ENCODE measurements at regions not wholly inside any gene's neighbourhood (a gene's known extent, or its start where the extent isn't known, plus 50 kb on each side); places are given as distances from the start of the nearest gene placed in this dataset.

DNA sequence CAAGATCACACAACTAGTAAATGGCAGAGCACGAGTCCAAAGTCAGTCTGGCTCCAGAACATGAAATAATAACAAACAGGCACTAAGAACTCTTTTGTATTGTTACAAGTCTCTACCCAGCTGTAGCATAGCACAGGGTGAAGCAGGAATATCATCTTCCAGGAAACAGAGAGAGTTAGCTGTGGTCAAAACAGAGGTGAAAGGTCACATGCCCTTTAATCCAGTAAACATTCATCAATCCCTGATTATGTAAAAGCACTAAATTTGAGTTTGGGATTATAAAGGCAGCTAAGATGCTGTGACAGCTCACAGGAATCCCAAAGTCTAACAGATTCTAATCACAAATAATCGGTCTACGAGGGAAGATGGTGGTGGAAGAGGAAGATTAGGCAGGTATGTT lies 133.0 kb upstream of the ASTN2 start:
- no peak for DNase-seq (ENCODE audit: low read depth in 3 of 3)

DNA sequence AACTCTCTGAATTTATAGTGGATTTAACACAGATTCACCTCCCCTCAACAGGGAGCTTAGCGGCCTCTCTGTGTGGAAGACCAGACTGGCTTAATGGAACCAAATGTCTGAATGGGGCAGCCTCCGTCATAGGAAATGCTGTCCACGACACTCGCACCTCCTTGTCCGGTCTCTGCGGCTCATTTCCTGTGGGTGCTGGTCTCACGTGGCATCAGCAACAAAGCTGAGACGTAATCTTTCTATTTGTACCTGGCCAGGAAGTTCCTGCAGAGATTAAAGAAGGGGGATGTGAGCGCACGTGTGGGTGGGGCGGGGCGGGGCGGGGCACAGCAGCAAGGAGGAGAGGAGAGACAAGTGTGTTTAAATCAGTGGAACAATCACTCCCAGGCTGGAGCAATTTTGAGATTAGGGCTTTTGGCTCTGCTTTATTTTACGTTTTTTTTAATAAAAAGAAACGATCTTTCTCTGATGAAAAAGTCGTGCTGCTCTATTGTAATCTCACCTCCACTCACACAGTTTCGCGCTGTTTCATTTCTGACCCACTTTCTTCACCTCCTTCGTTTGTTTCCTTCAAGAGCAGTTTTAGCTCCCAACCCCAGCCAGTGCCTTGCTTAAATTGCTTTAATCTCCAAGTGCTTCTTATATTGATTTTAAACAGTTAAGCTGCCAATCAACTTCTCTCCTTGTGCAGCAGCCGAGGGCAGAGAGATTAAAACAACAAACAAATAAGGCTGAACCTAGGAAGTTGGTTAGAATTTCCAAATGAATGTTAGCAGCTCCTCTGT lies 132.2 kb upstream of the ASTN2 start:
- DNase-seq (ENCODE audit: low read depth in 3 of 3) = no peak

DNA sequence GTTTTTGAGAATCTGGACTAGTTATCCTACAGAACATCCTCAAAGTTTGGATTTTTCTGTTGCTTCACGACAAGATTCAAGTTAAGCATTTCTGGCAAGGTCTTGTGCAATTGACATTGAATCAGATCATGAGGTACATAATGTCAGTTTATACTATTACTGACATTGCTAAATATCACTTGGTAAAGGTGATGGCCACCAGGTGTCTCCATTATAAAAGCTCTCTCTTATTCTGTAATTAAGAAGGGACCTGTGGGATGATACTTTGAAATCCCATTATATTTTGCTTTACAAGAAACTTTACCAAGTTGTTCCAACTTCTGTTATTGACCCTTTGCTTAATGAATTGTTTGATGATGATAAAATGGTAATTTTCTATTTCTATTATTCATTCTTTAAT lies 131.0 kb upstream of the ASTN2 start:
- no peak for DNase-seq (ENCODE audit: low read depth in 3 of 3)

DNA sequence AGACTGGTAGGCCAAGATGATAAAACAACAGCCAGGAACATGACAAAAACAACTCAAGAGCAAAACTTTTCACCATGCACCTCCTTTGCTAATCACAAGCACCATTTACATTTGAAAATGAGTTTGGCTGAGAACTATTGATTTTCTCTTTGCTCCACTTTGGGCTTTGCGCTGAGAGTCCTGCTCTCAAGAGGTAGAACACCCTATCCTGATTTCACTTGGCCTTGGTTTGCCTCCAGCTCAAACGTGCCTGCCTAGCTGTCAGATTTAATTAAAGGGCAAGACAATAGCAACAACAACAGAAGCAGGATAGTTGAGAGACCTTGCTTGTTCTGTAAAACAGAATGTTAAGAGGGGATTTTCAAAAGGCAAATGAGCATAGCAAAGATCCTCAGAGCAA lies 128.2 kb upstream of the ASTN2 start:
- no peak for DNase-seq (ENCODE audit: low read depth in 3 of 3)

DNA sequence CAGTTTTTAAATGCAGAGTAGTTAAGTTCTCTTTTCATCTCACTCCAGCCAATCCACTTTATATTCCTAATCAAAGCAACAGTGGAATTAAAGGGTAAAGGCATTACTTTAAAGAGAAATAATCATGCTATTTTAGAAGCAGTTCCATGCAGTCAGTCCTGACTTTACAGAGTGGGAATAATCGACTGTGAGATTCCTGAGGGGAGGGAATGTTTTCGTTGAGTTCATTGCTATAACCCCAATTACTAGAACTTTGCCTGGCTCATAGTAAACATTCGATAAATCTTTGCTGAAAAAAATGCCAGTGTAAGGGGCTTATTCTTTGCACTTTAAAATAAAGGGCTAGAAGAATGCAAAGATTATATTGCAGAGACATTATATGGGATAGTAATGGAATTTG lies 127.2 kb upstream of the ASTN2 start:
- no peak for DNase-seq (ENCODE audit: low read depth in 3 of 3)

DNA sequence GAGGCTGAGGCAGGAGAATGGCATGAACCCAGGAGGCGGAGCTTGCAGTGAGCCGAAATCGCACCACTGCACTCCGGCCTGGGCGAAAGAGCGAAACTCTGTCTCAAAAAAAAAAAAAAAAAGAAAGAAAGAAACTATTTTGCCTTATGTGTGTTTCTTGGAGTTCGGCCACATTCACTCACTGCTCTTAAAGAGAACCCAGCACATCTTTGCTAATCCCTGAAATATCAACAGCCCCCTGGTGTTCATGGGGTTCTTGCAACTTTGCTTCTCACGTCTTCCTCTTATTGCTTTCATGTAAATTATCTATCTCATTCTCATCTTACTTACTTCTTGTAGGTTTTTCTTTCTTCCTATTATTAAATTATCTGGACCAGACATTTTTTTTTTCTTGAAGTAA lies 126.3 kb upstream of the ASTN2 start:
- DNase-seq (ENCODE audit: low read depth in 3 of 3) = no peak

DNA sequence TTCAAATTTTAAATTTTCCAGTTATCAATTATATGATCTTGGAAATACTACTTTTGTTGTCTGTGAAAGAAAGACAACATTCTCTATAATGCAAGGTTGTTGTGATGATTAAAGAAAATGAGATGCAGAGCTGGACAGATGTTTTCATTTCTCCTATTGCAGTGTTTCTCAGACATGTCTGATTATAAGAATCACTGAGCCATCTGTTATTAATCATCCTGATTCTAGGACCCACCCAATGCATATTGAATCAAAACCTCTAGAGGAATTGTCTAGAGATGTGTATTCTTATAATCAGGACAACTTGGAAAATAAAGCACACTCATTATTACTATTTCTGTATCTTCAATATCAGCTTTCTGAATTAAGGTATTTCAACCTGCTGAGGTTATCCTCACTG lies 121.1 kb upstream of the ASTN2 start:
- no peak for DNase-seq (ENCODE audit: low read depth in 3 of 3)

DNA sequence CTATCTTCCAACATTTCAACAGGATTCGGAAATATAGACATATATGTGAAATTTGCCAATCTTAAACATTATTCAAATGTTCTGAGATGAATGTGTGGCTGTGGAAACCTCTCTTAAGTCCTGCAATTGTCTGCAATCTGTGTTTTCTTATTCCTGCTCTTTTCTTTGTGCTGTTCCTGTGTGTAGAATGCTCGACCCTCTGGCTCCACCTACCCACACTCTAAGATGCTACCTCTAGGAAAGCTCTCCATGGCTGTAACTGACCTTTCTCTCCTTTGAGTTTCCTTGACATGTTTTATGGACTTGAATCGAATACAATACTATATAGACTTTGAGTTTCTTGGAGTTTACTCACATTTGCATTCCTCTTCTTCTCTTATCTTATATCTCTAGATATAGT lies 120.6 kb upstream of the ASTN2 start:
- DNase-seq (ENCODE audit: low read depth in 3 of 3) = no peak

DNA sequence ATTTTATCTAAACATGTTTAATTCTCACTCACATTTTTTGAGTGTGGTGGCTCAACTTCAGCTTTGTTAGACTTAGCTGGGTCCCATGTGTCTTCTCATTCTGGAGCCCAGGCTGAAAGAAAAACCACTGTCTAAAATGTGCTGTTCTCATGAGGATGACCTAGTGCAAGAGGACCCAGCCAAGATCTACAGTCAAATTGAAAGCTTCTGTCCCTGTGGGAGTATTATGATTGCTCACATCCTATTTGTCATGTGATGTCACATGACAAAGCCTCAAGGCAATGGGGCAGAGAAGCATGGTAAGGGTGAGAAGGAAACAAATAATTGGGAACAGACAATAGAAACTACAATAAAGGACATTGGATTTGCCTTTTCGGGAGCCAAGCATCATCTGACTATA lies 113.4 kb upstream of the ASTN2 start:
- DNase-seq (ENCODE audit: low read depth in 3 of 3) = no peak

DNA sequence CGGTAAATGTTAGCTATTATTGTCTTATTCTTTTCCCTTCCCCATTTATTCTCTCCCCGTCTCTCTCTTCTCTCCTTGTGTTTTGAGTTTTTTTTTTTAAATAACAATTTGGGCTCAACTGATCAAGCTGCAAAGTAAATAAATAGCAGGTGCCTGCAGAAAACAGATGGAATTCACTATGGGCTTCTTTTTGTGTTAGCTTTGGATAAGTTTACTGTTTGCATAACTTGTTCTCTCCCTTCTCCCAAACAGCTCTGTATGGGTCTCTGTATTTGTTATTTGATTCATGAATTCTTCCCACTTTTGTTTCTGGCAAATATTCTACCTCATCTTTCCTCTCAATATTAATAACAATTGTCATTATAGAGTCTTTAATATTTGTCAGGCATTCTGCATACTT lies 111.8 kb upstream of the ASTN2 start:
- DNase-seq (ENCODE audit: low read depth in 3 of 3) = no peak

DNA sequence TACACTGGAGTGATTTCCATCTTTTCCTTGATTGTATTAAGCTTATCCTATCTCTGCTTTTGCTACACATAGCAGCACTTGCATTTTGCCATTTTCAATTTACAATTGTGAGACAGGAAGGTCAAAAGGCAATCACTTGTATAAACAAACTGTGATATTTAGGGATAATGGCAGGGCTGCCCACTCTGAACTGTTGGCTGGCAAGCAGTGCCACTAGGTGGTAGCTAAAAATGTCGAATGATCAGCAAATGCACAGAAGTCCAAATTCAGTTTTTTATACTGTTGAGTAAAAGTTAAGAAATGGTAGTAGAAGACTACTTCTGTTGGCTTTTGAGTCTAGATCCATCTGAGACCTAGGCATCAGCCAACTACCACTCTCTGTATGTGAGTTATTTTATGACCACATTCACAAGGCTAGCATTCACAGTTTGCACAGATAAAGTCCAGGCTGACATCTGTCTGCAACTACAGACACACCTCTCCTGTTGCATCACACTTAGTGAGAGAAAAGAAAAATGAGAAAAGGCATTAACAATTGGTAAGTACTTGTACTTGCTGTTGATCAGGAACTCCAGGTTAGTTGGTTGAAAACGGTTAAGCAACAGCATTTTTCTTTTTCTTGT lies 108.8 kb upstream of the ASTN2 start:
- DNase-seq (ENCODE audit: low read depth in 3 of 3) = no peak

DNA sequence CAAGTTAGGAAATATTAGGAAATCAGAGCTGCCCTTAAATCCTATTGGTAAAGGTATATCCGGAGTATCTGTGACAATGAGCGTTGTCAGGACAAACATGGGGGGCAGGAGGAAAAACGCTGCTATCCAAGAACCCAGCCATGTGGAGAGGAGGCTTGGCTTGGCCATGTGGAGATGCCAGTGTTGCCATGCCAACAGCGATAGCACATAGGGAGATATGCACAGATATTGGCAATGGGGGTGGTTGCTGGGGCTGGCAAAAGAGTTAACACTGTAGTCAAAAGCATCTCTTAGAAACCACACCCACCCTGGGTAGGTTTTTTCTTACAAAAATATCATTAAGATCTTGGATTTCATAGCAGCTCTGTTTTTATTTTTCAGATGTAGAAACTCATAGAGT lies 106.4 kb upstream of the ASTN2 start:
- DNase-seq (ENCODE audit: low read depth in 3 of 3) = no peak

DNA sequence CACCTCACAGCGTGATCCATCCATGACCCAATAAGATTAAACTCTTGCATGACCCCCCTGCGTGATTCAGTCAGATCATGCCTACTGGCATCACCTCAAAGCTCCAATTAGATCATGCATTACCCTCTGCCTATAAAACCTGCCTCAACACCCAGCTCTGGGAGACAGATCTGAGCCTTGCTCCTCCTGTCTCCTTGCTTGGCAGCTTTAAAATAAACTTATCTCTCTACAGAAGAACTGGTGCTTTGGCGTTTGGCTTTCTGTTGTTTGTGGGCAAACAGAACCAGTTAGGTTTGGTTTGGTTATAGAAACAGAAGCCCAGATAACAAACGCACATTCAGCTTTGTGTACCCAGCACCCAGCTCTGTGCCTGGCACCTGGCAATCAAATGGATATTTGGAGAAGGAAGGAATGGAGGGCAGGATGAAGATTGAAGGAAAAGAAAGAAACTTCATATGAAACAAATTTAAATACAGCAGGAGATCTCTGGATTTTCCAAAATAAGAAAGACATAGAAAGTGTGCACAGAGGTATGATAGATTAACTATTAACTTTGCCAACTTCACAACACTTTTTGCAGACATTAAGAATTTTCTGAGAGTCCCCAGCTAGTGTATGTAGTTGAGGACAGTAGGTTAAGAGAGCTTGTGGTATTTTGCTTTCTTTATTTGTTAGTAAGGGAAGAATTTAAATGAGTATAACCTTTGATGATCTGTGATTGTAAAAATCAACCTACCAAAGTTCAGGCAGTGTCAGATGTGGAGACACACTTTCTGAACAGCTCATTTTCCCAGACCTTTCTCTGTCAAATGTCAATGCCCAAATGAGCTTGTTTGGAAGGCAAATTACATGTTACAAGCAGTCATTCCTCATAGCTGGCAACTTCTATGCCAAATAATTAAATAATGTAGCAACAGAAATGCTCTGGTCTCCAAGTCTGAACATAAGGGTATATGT lies 102.1 kb upstream of the ASTN2 start:
- DNase-seq (ENCODE audit: low read depth in 3 of 3) = no peak

DNA sequence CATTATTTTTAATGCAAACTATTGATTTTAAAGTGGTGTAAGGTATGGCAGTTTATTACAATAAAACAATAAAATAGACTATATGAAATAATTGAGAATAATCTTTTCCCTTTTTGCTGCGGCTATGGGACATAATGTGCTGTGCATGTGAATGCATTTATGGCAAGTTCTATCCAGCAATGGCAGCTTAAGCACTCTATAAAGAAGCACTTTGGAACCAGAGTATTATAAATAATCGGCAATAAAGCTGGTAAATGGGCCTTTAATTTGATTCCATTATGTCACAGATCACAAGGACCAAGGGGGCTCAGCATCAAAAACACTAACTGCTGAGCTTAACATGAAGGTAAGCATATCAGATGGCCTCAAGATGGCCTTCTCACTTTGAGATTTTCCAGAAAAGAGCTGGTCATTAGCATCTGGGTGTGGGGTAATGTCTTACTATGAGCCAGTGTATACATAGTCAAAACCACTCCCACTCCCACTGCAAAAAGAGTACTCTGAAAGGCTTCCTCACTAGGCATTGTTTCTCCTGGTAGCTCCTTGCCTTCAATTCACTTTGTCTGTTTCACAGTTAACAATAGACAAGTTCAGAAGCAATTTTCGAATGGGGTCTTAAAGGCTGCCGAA lies 97.1 kb upstream of the ASTN2 start:
- no peak for DNase-seq (ENCODE audit: low read depth in 3 of 3)

DNA sequence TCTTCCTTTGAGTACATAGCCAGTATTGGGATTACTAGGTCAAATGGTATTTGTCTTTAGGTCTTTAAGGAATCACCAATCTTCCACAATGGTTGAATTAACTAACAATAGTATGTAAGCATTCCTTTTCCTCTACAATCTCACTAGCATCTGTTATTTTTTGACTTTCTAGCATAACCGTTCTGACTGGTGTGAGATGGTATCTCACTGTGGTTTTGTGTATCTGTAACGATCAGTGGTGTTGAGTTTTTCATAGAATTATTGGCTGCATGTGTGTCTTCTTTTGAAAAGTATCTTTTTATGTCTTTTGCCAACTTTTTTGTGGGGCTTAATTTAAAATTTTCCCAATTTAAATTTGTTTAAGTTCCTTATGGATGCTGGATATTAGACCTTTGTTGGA lies 81.5 kb upstream of the ASTN2 start:
- DNase-seq (ENCODE audit: low read depth in 3 of 3) = no peak

DNA sequence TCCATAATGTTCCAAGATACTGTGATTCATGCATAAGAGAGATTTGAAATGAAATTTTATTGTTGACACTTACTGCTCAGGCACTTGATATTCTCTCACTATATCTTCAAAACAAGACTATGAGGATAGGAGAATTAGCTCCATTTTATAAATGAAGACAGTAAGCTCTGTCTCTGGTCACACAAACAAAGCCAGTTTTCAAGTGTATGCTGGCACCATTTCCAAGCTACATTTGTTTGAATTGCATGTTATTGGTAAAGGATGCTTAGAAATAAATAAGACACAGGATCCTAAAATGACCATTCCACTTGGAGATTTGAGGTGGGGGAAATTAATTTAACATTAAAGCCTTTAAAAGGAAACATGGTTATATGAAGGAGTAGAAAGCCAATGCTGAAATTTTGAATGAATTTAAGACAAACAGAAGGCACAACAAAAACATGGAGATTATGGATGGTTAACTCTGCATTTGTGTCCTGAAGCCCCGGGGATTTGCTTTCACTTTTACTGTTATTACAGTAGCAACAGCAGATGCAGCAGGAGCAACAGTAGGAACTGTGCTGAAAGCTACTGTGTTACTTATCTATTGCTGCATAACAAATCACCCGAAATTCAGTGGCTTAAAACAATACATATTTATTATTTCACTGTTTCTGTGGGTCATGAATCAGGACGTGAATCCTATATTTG lies 79.7 kb upstream of the ASTN2 start:
- DNase-seq (ENCODE audit: low read depth in 3 of 3) = no peak

DNA sequence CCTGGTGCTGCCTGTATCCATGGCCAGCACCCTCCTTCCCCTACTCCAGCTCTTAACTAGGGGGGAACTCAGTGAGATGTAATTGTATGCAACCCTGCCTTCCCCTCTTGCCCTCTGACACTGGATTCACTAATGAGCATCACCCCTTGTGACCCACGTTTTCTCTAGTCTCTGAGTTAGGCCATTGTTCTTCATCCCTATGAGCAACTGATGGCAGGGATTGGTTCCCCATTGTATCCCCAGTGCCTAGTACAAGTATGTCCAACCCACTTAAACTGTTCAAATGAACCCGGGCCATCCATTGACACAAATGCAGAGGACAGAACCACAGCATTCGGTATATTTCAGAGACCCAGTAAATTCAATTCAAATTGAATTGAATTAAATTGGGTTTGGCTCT lies 77.6 kb upstream of the ASTN2 start:
- DNase-seq (ENCODE audit: low read depth in 3 of 3) = no peak

DNA sequence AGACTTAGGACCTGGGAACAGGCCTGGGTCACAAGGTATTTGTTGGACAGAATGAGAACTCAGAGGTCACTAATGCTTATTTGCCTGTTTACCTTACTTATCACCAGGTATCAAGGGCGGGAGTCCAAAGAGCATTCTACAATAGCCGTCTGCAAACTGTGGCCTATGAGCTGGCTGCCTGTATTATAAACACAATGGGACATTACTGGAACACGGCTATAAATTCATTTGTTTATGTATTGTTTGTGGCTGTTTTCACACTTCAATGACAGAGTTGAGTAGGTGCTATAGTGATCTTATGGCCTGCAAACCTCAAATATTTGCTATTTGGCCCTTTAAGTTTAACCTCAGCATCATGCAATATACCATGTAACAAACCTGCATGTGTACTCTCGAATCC lies 76.6 kb upstream of the ASTN2 start:
- no peak for DNase-seq (ENCODE audit: low read depth in 3 of 3)

DNA sequence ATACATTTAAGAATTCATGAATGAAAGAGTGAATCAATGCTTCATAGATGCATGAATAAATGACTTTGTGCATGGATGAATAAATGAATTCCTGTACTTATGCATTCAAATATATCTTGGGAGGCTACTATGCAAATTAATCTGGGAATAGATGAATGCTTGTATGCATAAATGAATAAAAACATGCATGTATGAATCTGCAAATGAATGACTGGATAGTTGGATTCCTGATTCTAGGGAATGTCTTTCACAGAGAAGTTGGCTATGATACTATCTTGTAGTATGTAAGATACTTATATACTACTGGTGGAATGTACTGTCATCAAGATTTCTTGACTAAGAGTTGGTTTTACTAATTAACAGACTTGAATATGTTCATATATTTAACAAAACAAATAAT lies 75.3 kb upstream of the ASTN2 start:
- DNase-seq (ENCODE audit: low read depth in 3 of 3) = no peak

DNA sequence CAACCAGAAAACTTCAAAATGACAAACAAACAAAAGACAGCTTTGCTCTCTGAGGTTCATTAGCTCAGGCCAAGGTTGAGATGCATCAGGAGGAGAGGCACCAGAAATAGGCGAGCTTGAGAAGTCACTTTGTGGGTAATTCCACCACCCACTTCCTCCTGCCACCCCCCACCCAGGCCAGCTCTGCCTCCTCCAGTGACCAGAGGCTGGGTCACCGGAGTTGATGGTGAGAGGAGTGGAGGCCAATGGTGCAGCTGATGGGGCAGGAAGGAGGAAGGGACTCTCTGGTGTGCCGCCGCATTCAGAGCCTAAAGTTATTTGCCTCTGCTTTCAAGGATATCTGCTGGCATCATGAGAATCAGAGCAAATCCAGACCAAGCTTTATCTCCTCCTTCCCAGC lies 73.8 kb upstream of the ASTN2 start:
- DNase-seq (ENCODE audit: low read depth in 3 of 3) = no peak

DNA sequence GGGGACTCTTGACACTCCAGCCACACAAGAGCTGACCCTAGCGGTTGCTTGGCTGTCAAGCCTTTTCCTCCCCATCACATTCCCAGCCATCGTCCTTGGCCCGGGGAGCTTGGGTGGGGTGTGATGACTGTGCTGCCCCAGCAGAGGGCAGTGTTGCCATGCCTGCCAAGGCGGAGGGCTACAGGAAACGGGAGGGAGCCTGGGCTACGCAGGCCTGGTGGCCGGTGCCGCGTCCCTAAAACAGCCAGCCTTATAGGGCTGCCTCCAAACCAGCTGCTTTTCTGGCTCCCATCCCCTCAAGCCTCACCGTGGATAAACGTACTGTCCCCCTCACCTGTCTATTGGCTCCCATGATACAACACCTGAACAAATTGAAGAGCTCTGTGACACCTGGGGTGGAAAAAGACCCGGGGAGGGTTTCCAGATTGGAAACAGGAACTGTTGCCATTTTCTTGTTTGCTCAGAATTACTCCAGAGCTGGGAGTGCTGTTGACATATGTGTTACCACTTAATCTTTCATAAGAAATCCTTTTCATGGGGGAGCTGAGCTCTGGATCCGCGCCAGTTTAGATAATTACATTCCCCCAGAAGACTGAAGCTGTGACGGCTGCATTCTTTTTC lies 72.8 kb upstream of the ASTN2 start:
- peak in 2 of 3 experiments; percentile 2 to 9 for DNase-seq (ENCODE audit: low read depth in 3 of 3)

Data from stimulated activated CD4-positive, alpha-beta T cell treated with anti-CD3 and anti-CD28 coated beads, TNF-alpha, amount 100 ng/mL, for 4 hours (primary cell).